ENCODE measurements at regions not wholly inside any gene's neighbourhood (a gene's known extent, or its start where the extent isn't known, plus 50 kb on each side); places are given as distances from the start of the nearest gene placed in this dataset.

DNA sequence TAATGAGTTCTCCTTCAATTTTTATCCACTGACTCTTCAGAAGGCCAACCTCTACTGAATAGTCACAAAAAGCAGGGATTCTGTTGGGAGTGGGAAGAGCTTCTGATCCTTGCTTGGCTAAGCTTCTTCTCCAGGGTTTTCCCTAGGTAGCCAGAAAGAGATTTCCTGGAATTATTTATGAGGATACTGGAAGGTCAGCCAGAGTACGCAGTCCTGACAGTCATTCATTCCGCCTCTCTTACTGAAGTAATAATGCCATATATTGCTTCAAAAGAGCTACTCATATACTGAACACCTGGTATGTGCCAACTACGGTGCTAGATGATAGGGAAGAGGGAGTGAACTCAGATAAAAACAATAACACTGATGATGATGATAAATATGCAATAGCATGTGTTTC is 116.1 kb downstream of the CCDC34 start:
- Histone ChIP-seq H3K4me3 (no peak overlapping the region), H3K4me1 (peaks cover 8% of the 10 kb centered on the region; the same call in 1 of the 3 replicates), H3K9me3 (no peaks in the 10 kb centered on the region; the same call in 2 of the 3 replicates), H3K27ac (no peak overlapping the region), H3K4me2 (no peak overlapping the region)
- DNase-seq (ENCODE audit: low read depth in 1 of 2, low spot score in 1 of 2) = no peak
- TF ChIP-seq RAD21 (conservative IDR thresholded peaks at IDR 0.05 in 1 of 2, IDR thresholded peaks at IDR 0.05 in 1 of 2) (no peak), HEYL (CRISPR knock-in tag; IDR thresholded peaks at IDR 0.05) (no peak), RFX5 (IDR thresholded peaks at IDR 0.05) (no peak), CBX8 (IDR thresholded peaks at IDR 0.05) (no peak), CEBPB (IDR thresholded peaks at IDR 0.05) (no peak), POLR2A (IDR thresholded peaks at IDR 0.05; ENCODE audit: low read length) (no peak), CBX2 (IDR thresholded peaks at IDR 0.05; ENCODE audit: borderline replicate concordance, low read depth) (no peak), SREBF2 (IDR thresholded peaks at IDR 0.05) (no peak), TFCP2L1 (CRISPR knock-in tag; IDR thresholded peaks at IDR 0.05) (no peak), HOXB5 (CRISPR knock-in tag; IDR thresholded peaks at IDR 0.05) (no peak)
- TF ChIP-seq, protein P1, sequence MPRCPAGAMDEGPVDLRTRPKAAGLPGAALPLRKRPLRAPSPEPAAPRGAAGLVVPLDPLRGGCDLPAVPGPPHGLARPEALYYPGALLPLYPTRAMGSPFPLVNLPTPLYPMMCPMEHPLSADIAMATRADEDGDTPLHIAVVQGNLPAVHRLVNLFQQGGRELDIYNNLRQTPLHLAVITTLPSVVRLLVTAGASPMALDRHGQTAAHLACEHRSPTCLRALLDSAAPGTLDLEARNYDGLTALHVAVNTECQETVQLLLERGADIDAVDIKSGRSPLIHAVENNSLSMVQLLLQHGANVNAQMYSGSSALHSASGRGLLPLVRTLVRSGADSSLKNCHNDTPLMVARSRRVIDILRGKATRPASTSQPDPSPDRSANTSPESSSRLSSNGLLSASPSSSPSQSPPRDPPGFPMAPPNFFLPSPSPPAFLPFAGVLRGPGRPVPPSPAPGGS (IDR thresholded peaks at IDR 0.05) = no peak
- no peak for ATAC-seq
- 56% methylated on average over 3 of the region's 3 CpGs for WGBS (ENCODE audit: missing lambda C conversion rate)
- POLR2A ChIA-PET = no interaction called here
- no peak for FAIRE-seq
- CTCF ChIA-PET = interaction anchor here (0.8 to 2.6 kb wide), 9 partner anchors 18 to 239 kb away, joined by 3 to 9 read pairs (median 4); no protein-coding TSS in a partner anchor

DNA sequence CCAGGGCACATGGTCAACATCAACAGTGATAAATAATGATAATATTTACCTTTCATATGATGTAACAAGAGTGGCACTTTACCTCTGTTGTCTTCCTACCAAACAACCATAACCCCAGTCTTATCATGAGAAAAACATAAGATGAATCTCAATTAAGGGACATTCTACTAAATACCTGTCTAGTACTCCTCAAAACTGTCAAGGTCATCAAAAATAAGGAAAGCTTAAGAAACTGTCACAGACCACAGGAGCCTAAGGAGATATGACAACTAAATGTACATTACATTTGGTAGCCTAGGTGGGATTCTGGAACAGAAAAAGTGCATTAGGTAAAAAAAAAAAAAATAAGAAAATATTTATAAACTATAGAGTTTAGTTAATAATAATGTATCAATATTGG is 118.1 kb downstream of the CCDC34 start:
- Histone ChIP-seq H3K4me3 (no peak overlapping the region), H3K4me2 (no peak overlapping the region), H3K4me1 (peaks cover 10% of the 10 kb centered on the region; the same call in 1 of the 3 replicates), H3K27ac (no peak overlapping the region), H3K9me3 (no peaks in the 10 kb centered on the region; the same call in 2 of the 3 replicates)
- ChIA-PET POLR2A (no interaction called here), CTCF (interaction anchor here (2.1 kb wide), 1 partner anchor 11 kb away, joined by 7 read pairs; no protein-coding TSS in a partner anchor)
- FAIRE-seq (no peak), ATAC-seq (no peak), DNase-seq (ENCODE audit: low read depth in 1 of 2, low spot score in 1 of 2) (no peak)
- TF ChIP-seq USF2 (IDR thresholded peaks at IDR 0.05) (no peak), ZSCAN20 (CRISPR knock-in tag; IDR thresholded peaks at IDR 0.05) (no peak), CEBPB (IDR thresholded peaks at IDR 0.05) (no peak), HDAC2 (IDR thresholded peaks at IDR 0.05) (no peak), GATA3 (IDR thresholded peaks at IDR 0.05; ENCODE audit: borderline replicate concordance) (no peak), MAFK (IDR thresholded peaks at IDR 0.05; ENCODE audit: partially characterized antibody) (peak; percentile 85)

DNA sequence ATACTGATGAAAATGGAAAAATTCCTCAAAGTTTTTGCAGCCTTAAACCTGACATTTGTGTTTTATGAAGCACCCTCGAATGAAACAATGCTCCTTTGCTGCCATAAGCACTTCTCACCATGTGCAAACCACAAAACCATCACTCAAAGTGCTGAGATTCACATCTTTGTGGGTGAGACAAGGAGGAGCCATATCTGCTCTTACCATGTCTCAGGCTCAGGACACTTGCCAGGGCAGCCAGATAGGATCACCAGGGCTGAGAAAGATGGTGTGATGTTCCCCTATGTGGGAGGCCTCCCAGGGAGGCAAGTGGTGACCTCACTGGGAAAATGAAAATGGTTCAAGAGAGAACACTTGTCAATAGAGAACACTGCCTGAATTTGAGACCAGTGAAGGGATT is 120.4 kb downstream of the CCDC34 start:
- Histone ChIP-seq H3K9me3 (no peaks in the 10 kb centered on the region; the same call in 2 of the 3 replicates), H3K27ac (no peak overlapping the region), H3K4me1 (peaks cover 13% of the 10 kb centered on the region; the same call in 1 of the 3 replicates), H3K4me2 (no peak overlapping the region), H3K4me3 (no peak overlapping the region)
- FAIRE-seq = no peak
- TF ChIP-seq, protein P2, sequence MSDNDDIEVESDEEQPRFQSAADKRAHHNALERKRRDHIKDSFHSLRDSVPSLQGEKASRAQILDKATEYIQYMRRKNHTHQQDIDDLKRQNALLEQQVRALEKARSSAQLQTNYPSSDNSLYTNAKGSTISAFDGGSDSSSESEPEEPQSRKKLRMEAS (IDR thresholded peaks at IDR 0.05) = no peak
- no peak for TF ChIP-seq TFCP2L1 (CRISPR knock-in tag; IDR thresholded peaks at IDR 0.05)
- no peak for DNase-seq (ENCODE audit: low read depth in 1 of 2, low spot score in 1 of 2)
- ChIA-PET POLR2A (no interaction called here), CTCF (interaction anchor here (1.2 to 2.1 kb wide), 4 partner anchors 9 to 54 kb away, joined by 3 to 7 read pairs (median 4); no protein-coding TSS in a partner anchor)
- ATAC-seq = no peak
- 10% methylated on average over 1 of the region's 1 CpG for WGBS (ENCODE audit: missing lambda C conversion rate)

DNA sequence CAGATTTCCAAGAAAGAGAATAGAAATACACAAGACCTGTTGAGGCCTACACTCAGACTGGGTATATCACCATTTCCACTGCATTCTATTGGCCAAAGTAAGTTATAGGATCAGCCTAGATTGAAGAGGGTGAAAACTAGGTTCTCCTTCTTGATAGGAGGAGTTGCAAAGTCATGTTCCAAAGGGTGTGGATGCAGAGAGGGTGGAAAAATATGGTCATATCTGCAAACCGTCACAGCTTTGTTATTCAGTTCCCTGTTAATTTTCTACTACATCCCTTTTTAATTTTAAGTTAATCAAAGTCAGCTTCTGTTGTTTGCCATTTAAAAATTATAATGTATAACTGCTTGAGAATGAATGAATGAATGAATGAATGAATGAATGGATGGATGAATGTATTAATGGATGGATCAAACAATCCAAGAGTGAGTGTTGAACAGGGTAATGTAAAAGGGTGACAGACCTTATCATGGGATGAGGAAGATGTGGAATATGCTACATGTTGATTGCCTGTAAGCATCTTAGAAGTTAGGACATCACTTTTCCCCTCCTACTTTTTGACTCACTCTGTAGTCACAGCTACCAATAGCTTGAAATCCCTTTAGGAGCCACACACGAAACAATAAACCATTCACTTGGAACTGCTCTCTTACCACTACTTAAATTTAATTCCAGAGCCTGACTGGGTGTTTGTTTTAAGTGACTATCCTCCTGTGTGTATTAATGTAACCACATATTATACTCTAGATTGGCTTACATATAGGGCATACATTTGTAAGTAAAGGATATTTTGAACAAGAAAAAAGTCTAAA is 121.5 kb downstream of the CCDC34 start:
- no peak for FAIRE-seq
- peaks cover 13% of the 10 kb centered on the region; the same call in 1 of the 3 replicates for H3K4me1 ChIP-seq
- POLR2A ChIA-PET = no interaction called here
- TF ChIP-seq ESRRA (IDR thresholded peaks at IDR 0.05; ENCODE audit: borderline replicate concordance, low read length) (no peak), HOXB5 (CRISPR knock-in tag; IDR thresholded peaks at IDR 0.05) (no peak), TP53 (CRISPR knock-in tag; IDR thresholded peaks at IDR 0.05) (no peak), USF2 (IDR thresholded peaks at IDR 0.05) (no peak), CEBPB (IDR thresholded peaks at IDR 0.05) (no peak), CBX8 (IDR thresholded peaks at IDR 0.05) (no peak), NFE2L2 (conservative IDR thresholded peaks at IDR 0.05; ENCODE audit: low read length) (no peak), RAD21 (conservative IDR thresholded peaks at IDR 0.05 in 1 of 2, IDR thresholded peaks at IDR 0.05 in 1 of 2) (no peak), JUN (IDR thresholded peaks at IDR 0.05) (no peak), HEYL (CRISPR knock-in tag; IDR thresholded peaks at IDR 0.05) (no peak), RFX5 (IDR thresholded peaks at IDR 0.05) (no peak), CHD4 (IDR thresholded peaks at IDR 0.05; ENCODE audit: borderline replicate concordance) (no peak), RCOR1 (IDR thresholded peaks at IDR 0.05; ENCODE audit: low read depth, low read length) (no peak), FOSB (CRISPR knock-in tag; IDR thresholded peaks at IDR 0.05) (no peak), HOXA7 (CRISPR knock-in tag; IDR thresholded peaks at IDR 0.05) (no peak)
- no peak overlapping the region for H3K27ac ChIP-seq
- H3K4me3 ChIP-seq = no peak overlapping the region
- H3K9me3 ChIP-seq = no peaks in the 10 kb centered on the region; the same call in 2 of the 3 replicates
- 46% methylated on average over 2 of the region's 2 CpGs for WGBS (ENCODE audit: missing lambda C conversion rate)
- CTCF ChIA-PET = interaction anchor here (0.6 to 2.3 kb wide), 6 partner anchors 10 to 244 kb away, joined by 3 to 13 read pairs (median 3); no protein-coding TSS in a partner anchor
- peak; percentile 52 to 70; a peak in 4 of 6 replicates for ATAC-seq
- H3K4me2 ChIP-seq = no peak overlapping the region
- DNase-seq (ENCODE audit: low read depth in 1 of 2, low spot score in 1 of 2) = peak in 1 of 2 experiments; percentile 19
